Stimulated activated CD8-positive, alpha-beta memory T cell treated with anti-CD3 and anti-CD28 coated beads, Interleukin-15, amount 100 ng/mL, for 48 hours (primary cell): ENCODE measurements at regions not wholly inside any gene's neighbourhood (a gene's known extent, or its start where the extent isn't known, plus 50 kb on each side); places are given as distances from the start of the nearest gene placed in this dataset.

ENCODE experiments used
- DNase-seq, 2 donors: peaks; one replicate each; pipeline ENCODE4 v3.0.0-alpha.2; 2020; ENCODE audit warnings: low read depth in 2 of 2

DNA sequence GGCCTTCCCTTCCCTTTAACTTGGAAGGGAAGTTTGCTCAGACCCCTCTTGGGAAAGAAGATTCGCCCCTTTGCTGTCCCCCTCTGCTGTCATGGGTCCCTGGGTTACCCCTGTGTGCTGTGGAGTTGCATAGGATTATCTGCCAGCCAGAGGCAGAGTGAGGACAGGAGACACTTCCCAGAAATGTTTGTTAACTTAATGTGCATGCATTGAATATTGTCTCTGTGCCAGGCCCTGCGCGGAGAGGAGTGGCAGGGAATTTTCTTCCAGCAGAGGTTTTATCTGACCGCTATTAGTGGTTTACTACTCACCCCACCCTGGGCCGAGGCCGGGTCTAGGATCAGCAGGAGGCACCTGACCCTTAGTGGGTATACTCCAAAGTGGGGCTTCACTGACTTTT lies 894.8 kb downstream of the TBC1D22A start:
- DNase-seq: no peak

DNA sequence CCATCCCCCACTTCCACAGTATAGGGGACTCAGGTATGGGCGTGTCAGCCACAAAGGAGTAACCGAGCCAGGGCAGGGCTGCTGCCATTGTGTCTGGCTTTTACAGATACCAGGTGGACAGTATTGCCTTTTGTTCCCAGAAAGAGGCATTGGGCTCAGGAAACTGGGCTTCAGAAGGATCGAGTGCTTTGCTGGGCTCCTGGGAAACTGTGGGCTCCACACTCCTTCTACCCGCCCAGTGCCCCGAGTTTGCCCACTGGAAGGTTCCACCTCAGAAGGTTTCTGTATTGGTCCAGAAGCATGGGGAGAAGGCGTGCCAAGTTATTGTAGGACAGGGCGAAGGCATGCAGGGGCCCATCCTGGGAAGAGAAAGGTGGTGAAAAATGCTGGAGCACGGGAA lies 894.4 kb downstream of the TBC1D22A start:
- no peak for DNase-seq

DNA sequence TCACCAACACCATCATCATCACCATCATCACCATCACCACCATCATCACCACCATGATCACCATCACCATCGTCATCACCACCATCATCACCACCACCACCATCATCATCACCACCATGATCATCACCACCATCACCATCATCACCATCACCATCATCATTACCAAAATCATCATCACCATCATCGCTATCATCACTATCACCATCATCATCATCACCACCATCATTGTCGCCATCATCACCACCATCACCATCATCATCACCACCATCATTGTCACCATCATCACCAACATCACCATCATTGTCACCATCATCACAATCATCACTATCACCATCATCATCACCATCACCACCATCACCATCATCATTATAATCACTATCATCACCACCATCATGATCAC lies 893.5 kb downstream of the TBC1D22A start:
- no peak for DNase-seq

DNA sequence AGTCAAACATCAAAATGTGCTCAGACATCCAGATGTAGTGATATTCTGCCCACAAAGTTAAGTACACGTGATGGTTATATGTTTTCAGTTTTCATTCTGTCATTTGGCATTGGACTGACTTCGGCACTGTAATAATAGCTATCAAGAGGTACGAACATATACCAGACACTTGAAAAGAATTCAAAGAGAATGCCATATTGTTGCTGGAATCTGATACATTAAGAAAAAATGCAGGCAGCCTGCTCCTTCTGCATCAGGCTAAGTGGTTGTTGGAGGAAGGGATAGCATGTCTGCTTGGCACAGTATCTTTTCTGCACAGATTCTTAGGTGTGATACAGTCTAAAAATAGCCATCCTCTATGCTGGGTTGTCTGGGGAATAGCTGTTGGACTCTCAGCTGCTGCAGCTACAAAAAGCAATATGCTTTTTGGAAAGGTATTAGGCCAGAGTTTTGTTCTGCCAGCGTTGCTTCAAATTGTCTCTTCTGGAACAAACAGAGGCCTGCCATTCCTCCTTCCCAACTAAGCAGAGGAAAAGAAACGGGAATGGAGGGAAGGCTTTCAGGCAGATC lies 892.6 kb downstream of the TBC1D22A start:
- DNase-seq: no peak

DNA sequence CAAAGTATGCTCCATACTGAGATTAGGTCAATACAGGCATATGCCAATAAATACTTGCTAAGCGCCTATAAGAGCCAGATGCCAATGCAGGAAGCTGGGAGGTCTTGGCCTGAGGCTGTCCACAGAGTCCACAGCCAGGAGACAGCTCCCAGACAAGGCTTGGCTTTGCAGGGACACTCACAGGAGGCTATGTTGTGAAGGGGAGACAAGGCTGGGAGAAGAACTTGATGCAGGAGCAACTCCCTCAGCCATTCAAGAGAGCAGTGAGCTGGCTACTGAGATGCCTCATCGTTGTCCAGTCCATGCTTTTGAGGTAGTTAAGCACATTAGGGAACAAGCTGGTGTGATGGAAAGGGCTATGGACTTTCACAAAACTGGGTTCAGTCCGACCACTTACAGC lies 891.5 kb downstream of the TBC1D22A start:
- DNase-seq: no peak

DNA sequence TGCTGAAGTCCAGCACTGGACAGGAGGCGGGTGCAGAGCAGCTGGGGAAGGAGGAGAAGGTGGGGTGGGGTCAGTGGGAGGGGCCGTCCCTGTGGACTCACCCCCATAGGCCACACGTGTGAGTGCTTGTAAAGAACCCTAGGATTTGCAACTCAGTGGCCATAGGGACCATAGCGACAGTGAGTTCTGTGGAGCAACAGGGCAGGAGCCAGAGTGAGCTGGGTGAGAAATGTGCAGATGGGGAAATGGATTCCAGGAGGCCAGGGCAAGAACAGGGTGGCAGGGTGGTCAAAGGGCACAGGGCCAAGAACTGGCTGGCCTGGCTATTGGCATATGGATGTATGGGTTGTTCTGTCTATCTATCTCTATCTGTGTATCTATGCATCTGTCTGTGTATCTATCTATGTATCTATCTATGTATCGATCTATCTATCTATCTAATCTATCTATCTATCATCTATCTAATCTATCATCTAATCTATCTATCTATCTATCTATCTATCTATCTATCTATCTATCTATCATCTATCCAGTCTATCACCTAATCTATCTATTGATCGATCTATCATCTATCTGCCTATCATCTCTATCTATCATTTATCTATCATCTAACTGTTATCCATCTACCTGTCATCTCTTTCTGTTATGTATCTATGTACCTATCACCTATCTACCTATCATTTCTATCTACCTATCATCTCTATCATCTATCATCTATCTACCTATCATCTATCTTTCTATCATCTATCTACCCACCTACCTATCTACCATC lies 889.0 kb downstream of the TBC1D22A start:
- no peak for DNase-seq

DNA sequence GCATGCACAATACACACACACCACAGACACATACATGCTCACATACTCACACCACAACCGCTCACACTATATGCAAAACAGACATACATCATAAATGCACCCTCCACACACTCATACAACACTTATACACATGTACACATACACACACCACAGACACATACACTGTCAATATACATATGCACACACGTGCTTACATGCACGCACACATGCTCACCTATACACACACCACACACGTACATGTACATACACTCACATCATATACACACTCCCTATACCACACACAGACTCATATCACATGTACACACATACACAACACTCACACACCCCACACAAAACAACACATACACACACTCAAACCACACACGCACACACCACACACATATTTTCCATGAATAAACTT lies 885.3 kb downstream of the TBC1D22A start:
- DNase-seq: no peak

DNA sequence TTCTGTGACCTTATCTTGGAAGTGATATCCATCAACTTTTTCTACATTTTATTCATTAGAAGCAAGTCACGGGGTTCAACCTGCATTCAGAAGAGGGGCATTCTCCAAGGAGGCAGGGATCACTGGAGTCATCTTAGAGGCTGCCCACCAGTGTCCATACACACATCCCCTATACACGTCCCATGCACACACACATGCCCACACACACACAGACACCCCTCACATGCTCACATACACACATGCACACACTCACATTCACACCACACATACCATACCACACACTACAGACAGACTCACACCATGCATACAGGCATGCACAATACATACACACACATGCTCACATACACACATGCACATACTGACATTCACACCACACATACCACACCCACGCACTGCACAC lies 884.7 kb downstream of the TBC1D22A start:
- DNase-seq: no peak

DNA sequence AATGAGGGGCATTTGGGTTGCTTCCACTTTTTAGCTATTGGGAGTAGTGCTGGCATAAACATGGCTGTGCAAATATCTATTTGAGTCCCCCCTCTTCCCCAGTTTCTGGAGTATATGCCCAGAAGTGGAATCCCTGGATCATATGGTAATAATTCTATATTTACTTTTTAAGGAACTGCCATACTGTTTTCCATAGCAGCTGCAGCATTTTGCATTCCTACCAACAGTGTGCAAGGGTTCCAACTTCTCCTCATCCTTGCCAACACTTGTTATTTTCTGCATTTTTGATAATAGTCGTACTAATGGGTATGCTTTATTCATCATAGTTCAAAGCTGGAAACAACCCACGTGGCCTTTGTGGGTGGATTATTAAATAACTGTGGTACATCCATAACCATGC lies 883.5 kb downstream of the TBC1D22A start:
- DNase-seq: no peak

DNA sequence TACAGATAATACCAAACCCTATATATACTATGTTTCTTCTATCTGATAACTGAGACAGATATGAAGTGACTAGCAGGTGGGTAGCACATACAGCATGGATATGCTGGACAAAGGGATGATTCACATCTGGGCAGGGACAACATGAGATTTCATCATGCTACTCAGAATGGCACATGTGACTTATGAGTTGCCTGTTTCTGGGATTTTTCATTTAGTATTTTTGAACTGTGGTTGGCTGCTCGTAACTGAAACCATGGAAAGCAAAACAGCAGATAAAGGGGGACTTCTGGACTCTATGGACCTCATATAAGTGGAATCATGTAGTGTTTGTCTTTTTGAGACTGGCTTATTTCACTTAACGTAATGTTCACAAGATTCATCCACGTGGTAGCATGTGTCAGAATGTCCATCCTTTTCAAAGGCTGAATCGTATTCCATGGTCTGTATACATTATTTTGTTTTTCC lies 883.0 kb downstream of the TBC1D22A start:
- DNase-seq: no peak

DNA sequence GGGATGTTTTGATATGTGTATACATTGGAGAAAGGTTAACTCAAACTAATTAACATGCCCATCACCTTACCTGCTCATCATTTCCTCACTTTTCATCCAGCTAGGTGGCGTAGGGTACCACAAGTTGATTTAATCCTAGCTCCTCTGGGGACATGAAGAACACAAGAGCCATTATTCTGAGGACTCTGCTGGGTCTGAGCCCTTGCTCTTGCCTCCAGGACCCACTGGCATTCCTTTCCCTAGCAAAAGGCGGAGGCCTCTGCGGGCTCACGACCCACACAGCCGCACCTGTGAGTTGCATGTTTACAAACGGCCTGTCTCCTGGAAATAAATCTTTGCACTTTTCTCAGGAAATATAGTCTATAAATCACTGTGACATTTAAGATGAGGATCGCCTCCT lies 871.9 kb downstream of the TBC1D22A start:
- no peak for DNase-seq

DNA sequence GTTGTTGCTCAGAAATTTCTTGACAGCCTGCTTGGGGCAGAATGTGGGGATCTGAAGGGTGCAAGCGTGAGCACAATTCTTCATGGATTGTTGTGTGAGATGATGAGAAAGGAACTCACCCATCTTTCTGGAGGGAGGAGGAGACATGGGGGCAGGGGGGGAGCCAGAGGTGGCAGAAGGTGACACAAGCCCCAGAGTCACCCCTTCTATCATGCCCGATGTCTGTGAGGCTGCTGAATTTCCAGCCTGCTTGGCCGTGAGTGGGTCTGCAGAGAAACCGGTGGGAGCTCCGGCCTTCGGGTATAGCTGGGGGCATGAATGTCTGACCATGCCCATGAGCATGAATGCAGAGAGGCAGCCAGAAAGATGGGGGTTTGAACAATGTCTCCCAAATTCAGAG lies 870.7 kb downstream of the TBC1D22A start:
- DNase-seq: no peak

DNA sequence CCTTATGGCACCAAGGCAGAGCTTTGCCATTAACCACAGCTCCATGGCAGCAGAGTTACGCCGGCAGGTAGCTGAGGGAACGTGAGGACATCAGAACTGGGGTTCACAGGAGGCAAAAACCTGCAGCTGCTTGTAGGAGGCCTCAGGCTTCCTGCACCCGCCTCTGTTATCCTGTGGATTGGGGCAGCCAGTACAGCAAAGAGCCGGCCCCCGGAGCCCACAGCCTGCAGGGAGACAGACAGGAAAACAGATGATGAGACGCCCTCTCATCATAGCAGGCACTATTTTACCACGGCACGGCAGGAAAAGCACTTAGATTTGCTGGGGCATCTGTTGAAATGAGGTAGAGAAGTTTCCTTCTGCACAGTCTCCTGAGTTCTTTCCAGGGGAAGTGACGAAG lies 870.3 kb downstream of the TBC1D22A start:
- DNase-seq: no peak

DNA sequence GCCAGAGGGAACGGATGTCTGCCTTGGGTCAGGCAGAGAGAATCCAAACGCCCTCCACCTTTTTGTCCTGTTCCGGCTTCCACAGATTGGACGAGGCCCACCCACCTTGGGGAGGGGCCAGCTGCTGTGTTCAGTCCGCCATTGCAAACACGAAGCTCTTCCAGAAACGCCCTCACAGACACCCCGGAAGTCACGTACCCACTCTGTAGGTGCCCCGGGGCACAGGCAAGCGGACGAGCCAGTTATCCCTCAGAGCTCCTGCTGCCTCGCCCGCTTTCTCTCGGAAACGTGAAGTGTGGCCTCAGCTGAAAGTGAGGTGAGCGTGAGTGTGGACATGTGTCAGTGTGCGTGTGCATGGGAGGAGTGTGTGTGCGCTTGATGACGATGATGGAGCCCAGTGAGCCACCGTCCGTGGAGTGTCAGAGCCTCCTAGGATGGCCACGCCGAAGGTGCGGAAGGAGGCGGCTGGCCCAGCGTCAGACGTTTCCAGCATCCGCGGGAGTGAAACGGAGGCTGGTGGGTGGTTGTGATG lies 869.2 kb downstream of the TBC1D22A start:
- DNase-seq: no peak

DNA sequence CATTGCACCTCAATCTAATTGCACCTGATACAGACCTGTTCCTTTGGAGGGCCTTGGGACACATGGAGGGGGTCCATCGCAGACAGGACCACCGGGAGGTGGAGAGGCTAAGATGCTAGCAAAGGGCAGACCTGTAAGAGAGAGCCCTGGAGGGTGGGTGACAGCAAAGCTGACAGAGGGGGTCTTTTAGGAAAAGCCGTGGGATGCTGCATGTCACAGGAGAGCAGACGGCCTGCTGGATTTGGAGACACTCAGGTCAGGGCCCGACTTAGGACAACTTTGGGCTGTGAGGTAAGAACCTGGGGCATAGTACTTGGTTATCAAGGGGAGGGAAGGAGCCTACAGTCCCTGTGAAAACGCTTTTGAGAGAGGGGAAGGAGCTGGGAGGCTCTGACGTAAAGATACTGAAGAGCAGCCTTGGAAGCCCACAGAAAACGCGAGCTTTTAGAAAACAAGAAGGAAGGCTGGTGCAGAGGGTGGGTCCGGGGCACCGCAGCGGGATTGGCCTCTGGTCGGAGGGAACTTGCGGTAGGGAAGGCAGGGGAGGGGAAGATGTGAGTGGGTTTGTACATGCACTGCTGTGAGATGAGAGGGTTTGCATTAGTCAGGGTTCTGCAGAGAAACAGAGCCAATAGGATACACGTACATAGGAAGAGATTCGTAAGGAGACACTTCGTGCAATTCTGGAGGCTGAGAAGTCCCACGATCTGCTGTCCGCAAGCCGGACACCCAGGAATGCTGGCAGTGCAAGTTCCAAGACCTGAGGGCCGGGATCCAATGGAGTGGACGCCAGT lies 868.5 kb downstream of the TBC1D22A start:
- no peak for DNase-seq

DNA sequence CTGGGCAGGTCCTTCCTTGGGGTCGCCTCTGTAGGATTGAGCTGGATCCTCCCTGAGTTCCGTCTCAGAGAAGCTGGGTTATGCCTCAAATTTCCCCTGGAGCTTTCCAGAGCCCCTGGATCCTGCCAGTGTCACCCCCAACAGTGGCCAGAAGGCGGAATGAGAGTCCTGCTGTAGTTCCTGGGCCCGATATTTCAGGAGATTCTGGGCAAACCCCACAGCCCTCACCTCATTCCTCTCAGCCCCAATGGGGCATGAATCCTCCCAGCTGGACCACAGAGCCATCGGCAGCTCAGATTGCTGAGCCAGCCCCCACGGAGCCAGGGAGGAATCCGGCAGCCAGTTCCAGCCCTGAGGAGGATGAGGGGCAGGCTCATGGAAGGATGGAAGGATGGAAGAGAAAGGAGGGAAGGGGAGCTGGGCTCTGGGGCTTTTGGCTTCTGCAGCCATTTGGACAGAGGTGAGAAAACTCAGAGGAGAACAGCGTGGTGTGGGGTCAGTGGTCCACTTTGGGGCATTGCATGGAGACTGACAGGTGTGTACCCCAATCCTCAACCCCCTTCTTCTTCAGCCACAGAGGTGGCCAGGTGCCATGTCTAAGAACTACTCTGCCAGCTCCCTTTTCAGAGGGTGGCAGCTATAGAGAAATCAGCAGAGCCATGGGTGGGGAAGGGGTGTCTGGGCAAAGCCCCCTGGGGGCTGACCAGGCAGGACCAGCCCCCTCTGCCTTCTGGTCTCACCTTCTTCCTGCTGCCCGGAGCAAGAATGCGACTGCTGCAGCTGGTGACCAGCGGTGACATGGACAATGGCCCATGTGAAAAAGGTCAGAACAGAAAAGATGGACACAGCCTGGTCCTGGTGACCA lies 867.6 kb downstream of the TBC1D22A start:
- DNase-seq: no peak

DNA sequence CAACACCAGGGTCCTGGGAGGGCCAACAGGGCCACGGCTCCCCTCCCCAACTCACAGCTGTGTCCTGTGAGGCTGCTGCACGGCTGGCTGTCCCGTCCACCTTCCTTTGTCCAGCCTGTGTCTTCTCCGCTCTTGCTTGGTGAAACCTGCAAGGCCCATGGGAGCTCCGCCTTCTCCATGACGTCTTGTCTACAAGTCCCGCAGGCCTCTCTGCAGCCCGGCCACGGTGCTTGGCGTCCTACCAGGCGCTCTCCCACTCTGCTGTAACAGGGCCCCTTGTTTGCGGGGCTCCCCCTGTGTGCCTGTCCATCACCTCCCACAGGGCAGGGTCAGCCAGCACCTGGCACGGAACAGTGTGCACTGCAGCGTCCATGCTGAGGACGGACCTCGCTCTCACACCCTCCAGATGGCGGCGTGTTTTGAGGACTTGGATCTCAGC lies 866.8 kb downstream of the TBC1D22A start:
- no peak for DNase-seq

DNA sequence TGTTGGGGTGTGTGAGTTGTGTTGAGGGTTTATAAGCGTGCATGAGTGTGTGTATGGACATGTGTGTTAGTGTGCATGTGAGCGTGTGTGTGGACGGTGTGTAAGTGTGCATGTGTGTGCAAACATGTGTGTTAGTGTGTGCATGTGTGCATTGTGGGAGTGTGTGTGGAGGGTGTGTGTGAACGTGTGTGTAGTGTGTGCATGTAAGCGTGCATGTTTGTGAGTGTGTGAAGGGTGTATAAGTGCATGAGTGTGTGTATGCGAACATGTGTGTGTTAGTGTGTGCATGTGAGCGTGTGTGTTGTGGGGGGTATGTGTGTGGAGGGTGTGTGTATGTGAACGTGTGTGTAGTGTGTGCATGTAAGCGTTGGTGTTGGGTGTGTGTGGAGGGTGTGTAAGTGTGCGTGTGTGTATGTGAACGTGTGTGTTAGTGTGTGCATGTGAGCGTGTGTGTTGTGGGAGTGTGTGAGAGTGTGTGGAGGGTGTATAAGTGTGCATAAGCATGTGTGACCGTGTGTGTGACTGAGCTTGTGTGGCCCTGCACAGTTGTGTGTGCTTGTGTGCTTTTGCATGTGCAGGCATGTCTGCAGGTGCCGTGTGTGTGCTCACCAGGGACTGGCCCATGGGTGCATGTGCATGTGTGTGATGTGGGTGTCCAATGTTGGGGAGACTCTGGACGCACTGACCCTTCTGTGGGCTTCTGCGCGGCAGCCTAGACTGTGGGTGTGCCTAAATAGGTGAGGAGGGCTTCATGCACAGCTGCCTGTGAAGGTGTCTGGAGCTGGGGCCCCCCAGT lies 866.2 kb downstream of the TBC1D22A start:
- no peak for DNase-seq

DNA sequence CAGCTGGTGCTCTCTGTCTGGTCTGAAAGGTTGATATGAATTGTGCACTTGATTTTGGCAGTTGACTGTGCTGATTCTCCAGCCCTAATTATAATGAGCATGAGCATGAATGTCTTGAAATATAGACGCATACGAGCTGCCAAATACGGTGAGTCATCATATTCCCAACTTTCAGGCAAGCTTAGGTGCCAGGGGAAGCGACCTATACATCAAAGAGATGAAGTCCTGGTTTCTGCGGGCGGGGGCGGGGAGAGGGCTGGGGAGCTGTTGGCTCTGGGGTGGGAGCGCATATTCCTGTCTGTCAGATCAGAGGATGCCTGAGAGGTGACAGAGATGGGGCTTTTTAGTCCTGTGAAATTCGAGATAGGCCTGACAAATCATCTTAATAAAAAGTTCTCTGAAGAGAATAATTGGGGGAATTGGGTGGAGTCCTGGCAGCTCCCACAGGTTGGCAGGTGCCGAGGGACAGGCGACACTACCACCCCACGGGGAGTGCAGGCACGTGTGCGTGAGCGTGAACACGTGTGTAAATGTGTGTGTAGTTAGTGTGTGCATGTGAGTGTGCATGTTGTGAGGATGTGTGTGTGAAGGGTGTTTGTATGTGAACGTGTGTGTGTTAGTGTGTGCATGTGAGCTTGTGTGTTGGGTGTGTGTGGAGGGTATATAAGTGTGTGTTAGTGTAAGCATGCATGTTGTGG lies 865.3 kb downstream of the TBC1D22A start:
- DNase-seq: no peak
